Osteoblast (primary cell): ENCODE measurements at regions not wholly inside any gene's neighbourhood (a gene's known extent, or its start where the extent isn't known, plus 50 kb on each side); places are given as distances from the start of the nearest gene placed in this dataset.
A peak's percentile ranks its signal among the peaks of the same experiment; 100 is the strongest.

Experiments
- DNase-seq: peaks from one replicate; pipeline ENCODE4 v3.0.0; 2011; ENCODE audit warnings: low spot score, mixed read lengths; ENCODE audit not compliant: insufficient read length; ENCODE audit errors: missing footprints
- H2AFZ ChIP-seq: 2 replicates; pipeline ENCODE4 v1.6.0; 2011; ENCODE audit warnings: mild to moderate bottlenecking, low read length
- H3K27ac ChIP-seq: 2 replicates; pipeline ENCODE4 v1.5.1; 2011; ENCODE audit warnings: mild to moderate bottlenecking, low read depth, low read length, moderate library complexity
- H3K27me3 ChIP-seq: 2 replicates; pipeline ENCODE4 v1.6.0; 2012; ENCODE audit warnings: mild to moderate bottlenecking, control low read depth, inconsistent platforms, low read length, moderate library complexity; ENCODE audit not compliant: insufficient read depth
- H3K36me3 ChIP-seq: 2 replicates; pipeline ENCODE4 v1.5.1; 2011; ENCODE audit warnings: mild to moderate bottlenecking, low read length, control low read depth, moderate library complexity; ENCODE audit not compliant: insufficient read depth
- H3K4me1 ChIP-seq: 2 replicates; pipeline ENCODE4 v1.5.1; 2011; ENCODE audit warnings: mild to moderate bottlenecking, low read length, control low read depth, moderate library complexity; ENCODE audit not compliant: insufficient read depth
- H3K4me2 ChIP-seq: 2 replicates; pipeline ENCODE4 v1.6.0; 2011; ENCODE audit warnings: mild to moderate bottlenecking, low read length; ENCODE audit not compliant: insufficient read depth
- H3K4me3 ChIP-seq: fragments of 200-600 bp; sonication (generic); 3 replicates; pipeline ENCODE4 v1.5.1; 2012; ENCODE audit warnings: mild to moderate bottlenecking, low read length, inconsistent platforms; ENCODE audit not compliant: insufficient read depth
- H3K79me2 ChIP-seq: 2 replicates; pipeline ENCODE4 v1.6.0; 2012; ENCODE audit warnings: mild to moderate bottlenecking, low read length, control low read depth, inconsistent platforms; ENCODE audit not compliant: insufficient read depth
- H3K9me3 ChIP-seq: 2 replicates; pipeline ENCODE4 v1.5.1; 2011; ENCODE audit warnings: low read depth, low read length, control low read depth
- H4K20me1 ChIP-seq: 2 replicates; pipeline ENCODE4 v1.6.0; 2012; ENCODE audit warnings: mild to moderate bottlenecking, low read length, control low read depth; ENCODE audit not compliant: insufficient read depth
- TF ChIP-seq, protein P1 (sequence below): IDR thresholded peaks from 2 replicates; pipeline ENCODE4 v1.5.1; 2011; ENCODE audit warnings: mild to moderate bottlenecking, low read depth, low read length, moderate library complexity; ENCODE audit errors: extremely low read depth

GRCh38 chr5:174655351-174655750 is 69.0 kb upstream of the MSX2 start:
- TF ChIP-seq, protein P1, sequence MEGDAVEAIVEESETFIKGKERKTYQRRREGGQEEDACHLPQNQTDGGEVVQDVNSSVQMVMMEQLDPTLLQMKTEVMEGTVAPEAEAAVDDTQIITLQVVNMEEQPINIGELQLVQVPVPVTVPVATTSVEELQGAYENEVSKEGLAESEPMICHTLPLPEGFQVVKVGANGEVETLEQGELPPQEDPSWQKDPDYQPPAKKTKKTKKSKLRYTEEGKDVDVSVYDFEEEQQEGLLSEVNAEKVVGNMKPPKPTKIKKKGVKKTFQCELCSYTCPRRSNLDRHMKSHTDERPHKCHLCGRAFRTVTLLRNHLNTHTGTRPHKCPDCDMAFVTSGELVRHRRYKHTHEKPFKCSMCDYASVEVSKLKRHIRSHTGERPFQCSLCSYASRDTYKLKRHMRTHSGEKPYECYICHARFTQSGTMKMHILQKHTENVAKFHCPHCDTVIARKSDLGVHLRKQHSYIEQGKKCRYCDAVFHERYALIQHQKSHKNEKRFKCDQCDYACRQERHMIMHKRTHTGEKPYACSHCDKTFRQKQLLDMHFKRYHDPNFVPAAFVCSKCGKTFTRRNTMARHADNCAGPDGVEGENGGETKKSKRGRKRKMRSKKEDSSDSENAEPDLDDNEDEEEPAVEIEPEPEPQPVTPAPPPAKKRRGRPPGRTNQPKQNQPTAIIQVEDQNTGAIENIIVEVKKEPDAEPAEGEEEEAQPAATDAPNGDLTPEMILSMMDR: no peak
- Histone ChIP-seq H2AFZ (no peak overlapping the region), H3K79me2 (no peaks in the 10 kb centered on the region), H3K27ac (no peak overlapping the region), H3K4me1 (no peaks in the 10 kb centered on the region), H3K4me2 (no peak overlapping the region), H3K9me3 (no peaks in the 10 kb centered on the region), H4K20me1 (no peaks in the 10 kb centered on the region), H3K27me3 (no peaks in the 10 kb centered on the region), H3K4me3 (no peak overlapping the region), H3K36me3 (no peaks in the 10 kb centered on the region)
- no peak for DNase-seq

DNA sequence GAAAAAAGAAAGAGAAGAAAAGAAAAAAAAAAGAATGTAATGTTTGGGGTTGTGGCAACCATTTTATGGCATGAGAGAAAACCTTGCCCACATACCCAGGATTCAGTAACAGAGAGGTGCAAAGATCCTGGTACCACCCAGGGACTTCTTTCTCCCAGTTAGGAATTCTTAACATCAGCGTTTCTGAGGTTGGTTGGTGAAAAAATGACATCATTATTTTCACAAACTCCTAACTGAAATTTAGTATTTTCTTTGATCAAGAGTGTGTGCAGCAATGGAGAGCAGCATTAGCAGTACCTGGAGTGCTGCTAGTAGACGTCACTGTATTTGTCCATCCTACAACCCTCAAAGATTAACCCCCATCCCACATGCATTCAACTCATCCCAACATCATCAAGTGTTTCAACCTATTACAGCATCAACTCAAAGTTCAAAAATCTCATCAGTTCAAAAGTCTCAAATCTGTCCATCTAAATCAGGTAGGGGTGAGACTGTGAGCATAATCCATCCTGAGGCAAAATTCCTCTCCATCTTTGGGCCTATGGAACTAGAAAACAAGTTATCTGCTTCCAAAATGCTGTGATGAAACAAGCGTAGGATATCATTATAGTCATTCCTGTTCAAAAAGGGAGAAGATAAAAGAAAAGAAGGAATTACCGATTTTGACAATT is 60.1 kb upstream of the MSX2 start:
- TF ChIP-seq, protein P1: no peak
- Histone ChIP-seq H3K4me3 (no peak overlapping the region), H2AFZ (no peak overlapping the region), H4K20me1 (no peaks in the 10 kb centered on the region), H3K79me2 (no peaks in the 10 kb centered on the region), H3K4me2 (no peak overlapping the region), H3K36me3 (no peaks in the 10 kb centered on the region), H3K9me3 (no peaks in the 10 kb centered on the region), H3K27me3 (no peaks in the 10 kb centered on the region), H3K27ac (no peak overlapping the region), H3K4me1 (no peaks in the 10 kb centered on the region)
- peak; percentile 21 for DNase-seq

DNA sequence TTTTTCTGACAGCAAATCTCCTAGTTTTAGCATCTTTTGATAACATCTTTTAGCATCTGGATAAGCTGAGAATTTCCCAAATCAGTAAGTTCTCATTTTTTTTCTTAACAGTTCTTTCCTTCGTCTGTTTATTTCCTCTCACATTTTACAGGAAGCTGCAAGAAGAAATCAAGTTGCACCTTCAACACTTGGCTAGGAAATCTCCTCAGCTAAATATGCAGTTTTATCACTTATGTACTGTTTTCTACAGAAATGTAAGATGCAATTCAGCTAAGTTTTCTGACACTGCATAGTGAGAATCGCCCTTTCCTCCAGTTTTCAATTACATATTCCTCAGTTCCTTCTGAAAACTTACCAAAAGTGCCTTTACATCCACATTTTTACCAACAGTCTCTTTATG is 59.0 kb upstream of the MSX2 start:
- H3K9me3 ChIP-seq: no peaks in the 10 kb centered on the region
- no peak overlapping the region for H3K27ac ChIP-seq
- no peak overlapping the region for H3K4me3 ChIP-seq
- H3K4me1 ChIP-seq: no peaks in the 10 kb centered on the region
- H3K79me2 ChIP-seq: no peaks in the 10 kb centered on the region
- no peak overlapping the region for H2AFZ ChIP-seq
- DNase-seq: no peak
- no peaks in the 10 kb centered on the region for H4K20me1 ChIP-seq
- no peak overlapping the region for H3K4me2 ChIP-seq
- H3K27me3 ChIP-seq: no peaks in the 10 kb centered on the region
- TF ChIP-seq, protein P1: no peak
- H3K36me3 ChIP-seq: no peaks in the 10 kb centered on the region

DNA sequence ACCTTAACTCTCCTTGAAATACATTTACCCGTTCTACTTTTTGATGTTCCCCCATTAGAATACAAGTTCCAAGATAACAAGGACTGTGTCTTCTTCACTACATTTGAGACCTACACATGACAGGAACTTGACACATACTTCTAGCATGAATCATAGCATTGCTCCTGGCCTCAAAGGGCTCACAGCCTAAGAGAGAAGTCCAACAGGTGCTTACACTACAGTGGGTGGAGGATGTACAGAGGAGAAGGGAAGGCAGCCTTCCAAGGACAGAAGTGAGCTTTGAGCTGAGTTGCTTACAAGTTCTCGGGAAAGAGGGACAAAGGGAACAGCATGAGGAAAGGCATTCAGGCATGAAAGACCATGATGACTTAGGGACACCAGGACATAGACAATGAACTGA is 56.9 kb upstream of the MSX2 start:
- H3K4me2 ChIP-seq: no peak overlapping the region
- DNase-seq: peak; percentile 25
- no peak overlapping the region for H3K27ac ChIP-seq
- TF ChIP-seq, protein P1: no peak
- no peak overlapping the region for H2AFZ ChIP-seq
- H3K9me3 ChIP-seq: peaks cover 2% of the 10 kb centered on the region
- no peak overlapping the region for H3K4me3 ChIP-seq
- no peaks in the 10 kb centered on the region for H4K20me1 ChIP-seq
- H3K36me3 ChIP-seq: no peaks in the 10 kb centered on the region
- no peaks in the 10 kb centered on the region for H3K79me2 ChIP-seq
- H3K27me3 ChIP-seq: no peaks in the 10 kb centered on the region
- H3K4me1 ChIP-seq: no peaks in the 10 kb centered on the region
